GM21737 (cell line): ENCODE measurements at regions not wholly inside any gene's neighbourhood (a gene's known extent, or its start where the extent isn't known, plus 50 kb on each side); places are given as distances from the start of the nearest gene placed in this dataset.

ENCODE experiments used
- ATAC-seq: cut with Tn5 transposase; IDR thresholded peaks from one replicate; pipeline ENCODE4 v1.9.1; 2021; ENCODE audit warnings: mild to moderate bottlenecking, moderate library complexity; ENCODE audit not compliant: unreplicated experiment

- no peak for ATAC-seq
These were observed 824.1 kb upstream of the IGFBP3 start for GRCh38 chr7:46744957-46745706.

- no peak for ATAC-seq
These were observed 821.5 kb upstream of the IGFBP3 start for GRCh38 chr7:46742601-46743000.

GRCh38 chr7:46741938-46742540 lies 821.0 kb upstream of the IGFBP3 start:
- no peak for ATAC-seq

GRCh38 chr7:46741181-46741580 lies 820.1 kb upstream of the IGFBP3 start:
- no peak for ATAC-seq

- ATAC-seq = no peak
These were observed 818.6 kb upstream of the IGFBP3 start for GRCh38 chr7:46739518-46740234.

- no peak for ATAC-seq
These were observed 817.7 kb upstream of the IGFBP3 start for GRCh38 chr7:46738796-46739195.

- no peak for ATAC-seq
These were observed 817.1 kb upstream of the IGFBP3 start for GRCh38 chr7:46738165-46738564.

GRCh38 chr7:46725838-46726237 lies 804.8 kb upstream of the IGFBP3 start:
- ATAC-seq = no peak

GRCh38 chr7:46725136-46725535 lies 804.1 kb upstream of the IGFBP3 start:
- no peak for ATAC-seq

GRCh38 chr7:46723742-46724141 lies 802.7 kb upstream of the IGFBP3 start:
- ATAC-seq = no peak

- no peak for ATAC-seq
These were observed 801.9 kb upstream of the IGFBP3 start for GRCh38 chr7:46723003-46723402.

GRCh38 chr7:46720761-46721160 lies 799.7 kb upstream of the IGFBP3 start:
- no peak for ATAC-seq

GRCh38 chr7:46719616-46720015 lies 798.5 kb upstream of the IGFBP3 start:
- no peak for ATAC-seq

GRCh38 chr7:46716926-46717325 lies 795.9 kb upstream of the IGFBP3 start:
- ATAC-seq = no peak

- no peak for ATAC-seq
These were observed 794.5 kb upstream of the IGFBP3 start for GRCh38 chr7:46715579-46715978.

- ATAC-seq = no peak
These were observed 793.8 kb upstream of the IGFBP3 start for GRCh38 chr7:46714904-46715303.

- no peak for ATAC-seq
These were observed 793.0 kb upstream of the IGFBP3 start for GRCh38 chr7:46713868-46714596.

- ATAC-seq = no peak
These were observed 789.9 kb upstream of the IGFBP3 start for GRCh38 chr7:46710927-46711326.

- no peak for ATAC-seq
These were observed 786.9 kb upstream of the IGFBP3 start for GRCh38 chr7:46707973-46708372.

- no peak for ATAC-seq
These were observed 784.5 kb upstream of the IGFBP3 start for GRCh38 chr7:46705386-46706255.
